ENCODE measurements at regions not wholly inside any gene's neighbourhood (a gene's known extent, or its start where the extent isn't known, plus 50 kb on each side); places are given as distances from the start of the nearest gene placed in this dataset.

- Histone ChIP-seq H2AK5ac (ENCODE audit: low read depth, low read length) (no peak overlapping the region), H3K36me3 (ENCODE audit: control insufficient read depth, insufficient read depth, low read length) (no peaks in the 10 kb centered on the region), H3K27ac (ENCODE audit: insufficient read depth, low read length) (no peak overlapping the region), H2BK20ac (ENCODE audit: low read depth, low read length) (no peak overlapping the region), H3K4me2 (ENCODE audit: low read depth, low read length) (no peak overlapping the region), H3K23ac (ENCODE audit: low read depth, low read length) (no peak overlapping the region), H4K8ac (ENCODE audit: low read depth in 2 of 2, low read length in 2 of 2) (no peak overlapping the region), H3K9me3 (ENCODE audit: control insufficient read depth, insufficient read depth, low read length) (no peaks in the 10 kb centered on the region; the same call in 1 of the 2 replicates), H3K79me1 (ENCODE audit: low read depth in 1 of 2, low read length in 2 of 2) (no peaks in the 10 kb centered on the region), H3K27me3 (ENCODE audit: control insufficient read depth, insufficient read depth, low read length) (no peaks in the 10 kb centered on the region), H3K4me1 (ENCODE audit: control insufficient read depth, insufficient read depth, low read length) (no peaks in the 10 kb centered on the region), H2AFZ (replicated peaks; ENCODE audit: low read length, poor library complexity) (no peak overlapping the region), H2BK15ac (ENCODE audit: low read depth, low read length) (no peak overlapping the region), H3K18ac (ENCODE audit: low read depth, low read length) (no peak overlapping the region), H3K4me3 (ENCODE audit: insufficient read depth, low read depth, low read length) (no peak overlapping the region), H3K4ac (ENCODE audit: low read depth, low read length) (no peak overlapping the region), H3K9ac (ENCODE audit: low read depth, low read length) (no peak overlapping the region), H3K56ac (ENCODE audit: extremely low read depth, insufficient read depth, low read length) (no peak overlapping the region), H2BK120ac (ENCODE audit: low read depth, low read length) (no peak overlapping the region), H3K14ac (replicated peaks; ENCODE audit: low read depth, low read length) (no peak overlapping the region), H4K91ac (ENCODE audit: insufficient read depth, low read depth, low read length) (no peak overlapping the region), H4K5ac (ENCODE audit: low read depth, low read length) (no peak overlapping the region), H4K20me1 (ENCODE audit: insufficient read depth, low read length) (no peaks in the 10 kb centered on the region), H2AK9ac (replicated peaks; ENCODE audit: low read depth, low read length, poor library complexity) (no peak overlapping the region), H3K9me1 (ENCODE audit: insufficient read depth, low read length) (no peaks in the 10 kb centered on the region), H2BK5ac (ENCODE audit: low read depth, low read length, poor library complexity, severe bottlenecking) (no peak overlapping the region)
- POLR2A ChIA-PET (ENCODE audit: unreplicated experiment) = no interaction called here
- CTCF ChIA-PET = no interaction called here
- dilution Hi-C loops (cut with HindIII; ENCODE audit: low sequenced_read_pairs, unreplicated experiment) = no loop called here
- DNase-seq (no peak), ATAC-seq (ENCODE audit: low read depth) (no peak)
- BruUV-seq (replicated peaks) = no TSS peak
- in situ Hi-C loops (cut with MboI; ENCODE audit: low sequenced_read_pairs) = no loop called here
- TF ChIP-seq SMC3 (IDR thresholded peaks at IDR 0.05; ENCODE audit: low read depth, low read length) (no peak), CEBPB (IDR thresholded peaks at IDR 0.05; ENCODE audit: low read depth, low read length) (peak; percentile 73), NFE2L2 (IDR thresholded peaks at IDR 0.05; ENCODE audit: low read depth, low read length) (no peak)
- WGBS, 2 experiments (ENCODE audit: extremely low coverage in 2 of 2, insufficient read length in 1 of 2) = no CpG with 5 or more reads among the region's 1 CpG
- intact Hi-C loops (cut with micrococcal nuclease) = no loop called here
Measured at GRCh38 chr9:11663913-11664312, 1029.3 kb upstream of the TYRP1 start.

Measured in IMR-90 (cell line).